GM12874 (cell line): ENCODE measurements at regions not wholly inside any gene's neighbourhood (a gene's known extent, or its start where the extent isn't known, plus 50 kb on each side); places are given as distances from the start of the nearest gene placed in this dataset.

Experiments used
- TF ChIP-seq, protein P1 (sequence below): IDR thresholded peaks from 2 replicates; pipeline ENCODE4 v1.5.1; 2011; ENCODE audit warnings: low read depth, mild to moderate bottlenecking, control low read depth, low read length, moderate library complexity; ENCODE audit not compliant: insufficient read depth

DNA sequence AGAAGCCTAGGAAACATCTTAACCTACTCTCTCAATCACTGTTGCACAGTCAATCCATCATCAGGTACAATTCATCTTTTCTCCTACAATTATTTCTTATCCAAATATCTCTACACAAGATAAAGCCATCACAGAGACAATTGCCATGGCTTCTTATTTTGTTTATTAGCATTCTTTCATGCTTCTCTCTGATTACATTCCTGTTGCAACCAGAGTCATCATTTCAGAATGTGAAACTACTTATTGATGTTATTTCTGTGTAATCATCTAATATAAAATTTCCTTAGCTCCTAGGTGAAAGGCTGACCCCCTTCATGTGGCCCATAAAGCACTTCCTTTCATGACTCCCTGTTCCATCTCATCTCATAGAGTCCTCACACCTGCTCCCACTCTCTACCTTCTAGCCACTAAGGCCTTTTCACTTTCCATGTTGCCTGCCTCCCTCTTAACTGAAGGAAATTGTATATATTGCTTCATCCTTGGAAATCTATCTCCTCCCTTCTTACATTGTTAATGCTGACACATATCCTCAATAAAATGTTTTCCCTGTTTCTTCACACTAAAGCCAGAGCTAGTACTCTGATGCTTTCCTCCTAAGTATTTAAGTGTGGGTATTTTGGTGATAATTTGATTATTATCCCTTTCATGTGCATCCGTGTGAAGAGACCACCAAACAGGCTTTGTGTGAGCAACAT lies 829.9 kb downstream of the FAT4 start:
- TF ChIP-seq, protein P1, sequence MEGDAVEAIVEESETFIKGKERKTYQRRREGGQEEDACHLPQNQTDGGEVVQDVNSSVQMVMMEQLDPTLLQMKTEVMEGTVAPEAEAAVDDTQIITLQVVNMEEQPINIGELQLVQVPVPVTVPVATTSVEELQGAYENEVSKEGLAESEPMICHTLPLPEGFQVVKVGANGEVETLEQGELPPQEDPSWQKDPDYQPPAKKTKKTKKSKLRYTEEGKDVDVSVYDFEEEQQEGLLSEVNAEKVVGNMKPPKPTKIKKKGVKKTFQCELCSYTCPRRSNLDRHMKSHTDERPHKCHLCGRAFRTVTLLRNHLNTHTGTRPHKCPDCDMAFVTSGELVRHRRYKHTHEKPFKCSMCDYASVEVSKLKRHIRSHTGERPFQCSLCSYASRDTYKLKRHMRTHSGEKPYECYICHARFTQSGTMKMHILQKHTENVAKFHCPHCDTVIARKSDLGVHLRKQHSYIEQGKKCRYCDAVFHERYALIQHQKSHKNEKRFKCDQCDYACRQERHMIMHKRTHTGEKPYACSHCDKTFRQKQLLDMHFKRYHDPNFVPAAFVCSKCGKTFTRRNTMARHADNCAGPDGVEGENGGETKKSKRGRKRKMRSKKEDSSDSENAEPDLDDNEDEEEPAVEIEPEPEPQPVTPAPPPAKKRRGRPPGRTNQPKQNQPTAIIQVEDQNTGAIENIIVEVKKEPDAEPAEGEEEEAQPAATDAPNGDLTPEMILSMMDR, result no peak

DNA sequence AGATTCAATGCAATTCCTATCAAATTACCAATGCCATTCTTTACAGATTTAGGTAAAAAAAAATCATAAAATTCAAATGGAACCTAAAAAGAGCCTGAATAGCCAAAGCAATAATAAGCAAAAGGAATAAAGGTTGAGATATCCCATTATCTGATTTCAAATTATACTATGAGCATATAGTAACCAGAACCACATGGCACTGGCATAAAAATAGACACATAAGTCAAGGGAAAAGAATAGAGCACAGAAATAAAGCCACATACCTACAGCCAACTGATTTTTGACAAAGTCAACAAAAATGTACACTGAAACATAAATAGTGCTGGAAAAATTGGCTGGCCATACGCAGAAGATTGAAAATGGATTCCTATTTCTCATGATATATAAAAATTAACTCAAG lies 853.7 kb downstream of the FAT4 start:
- TF ChIP-seq, protein P1, result no peak

DNA sequence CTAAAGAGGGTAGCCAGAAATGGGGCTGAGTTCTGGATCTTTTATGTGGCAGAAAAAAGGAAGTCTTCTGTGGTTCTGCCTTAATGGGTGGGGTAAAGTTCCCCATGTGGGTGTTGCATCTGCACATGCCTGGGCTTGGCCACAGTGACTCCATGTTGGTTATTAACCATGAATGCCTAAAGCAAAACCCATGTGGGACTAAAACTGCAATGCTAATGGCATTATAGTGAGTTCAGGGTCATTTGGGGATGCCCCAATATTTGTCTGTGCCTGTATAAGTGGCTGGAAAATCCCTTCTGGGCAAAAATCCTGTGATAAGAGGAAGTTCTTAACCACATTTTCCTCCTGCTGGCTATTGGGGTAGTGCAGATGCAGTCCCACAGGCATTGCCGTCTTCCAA lies 857.4 kb downstream of the FAT4 start:
- TF ChIP-seq, protein P1, result no peak

DNA sequence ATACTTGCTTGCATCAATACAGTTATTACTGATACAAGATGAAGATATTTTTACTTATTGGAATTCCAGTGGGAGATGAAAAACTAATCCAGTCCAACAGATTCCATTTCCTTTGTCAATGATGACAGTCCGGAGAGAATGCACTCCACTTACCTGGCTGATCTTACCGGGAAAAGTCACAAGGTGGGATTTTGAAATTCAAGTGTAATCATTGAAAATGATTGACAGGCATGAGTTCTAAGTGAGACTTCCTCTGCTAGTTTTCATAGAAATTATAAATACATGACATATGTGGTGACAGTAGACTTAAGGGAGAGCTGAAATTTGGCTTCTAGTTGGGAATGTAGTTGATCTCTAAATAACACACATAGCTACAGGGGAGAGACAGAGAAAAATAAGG lies 859.9 kb downstream of the FAT4 start:
- TF ChIP-seq, protein P1, result no peak

DNA sequence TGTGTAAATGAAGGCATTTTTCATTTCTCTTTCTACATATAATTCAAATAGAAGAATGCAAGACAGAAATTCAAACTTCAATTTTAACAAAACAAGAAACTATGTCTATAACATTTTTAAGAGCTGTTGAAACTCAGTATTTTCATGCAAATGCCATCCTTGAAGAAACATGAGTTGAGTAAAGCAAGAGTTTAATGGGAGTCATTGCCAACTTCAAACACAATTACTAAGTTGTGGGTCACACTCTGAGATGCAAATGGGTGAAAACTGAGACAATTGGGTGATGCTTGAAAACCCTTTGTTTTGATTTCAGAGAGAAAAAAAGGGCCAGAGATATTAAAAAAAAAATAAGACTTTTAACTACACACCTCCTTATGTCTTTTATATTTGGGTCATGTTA lies 865.9 kb downstream of the FAT4 start:
- TF ChIP-seq, protein P1, result no peak

DNA sequence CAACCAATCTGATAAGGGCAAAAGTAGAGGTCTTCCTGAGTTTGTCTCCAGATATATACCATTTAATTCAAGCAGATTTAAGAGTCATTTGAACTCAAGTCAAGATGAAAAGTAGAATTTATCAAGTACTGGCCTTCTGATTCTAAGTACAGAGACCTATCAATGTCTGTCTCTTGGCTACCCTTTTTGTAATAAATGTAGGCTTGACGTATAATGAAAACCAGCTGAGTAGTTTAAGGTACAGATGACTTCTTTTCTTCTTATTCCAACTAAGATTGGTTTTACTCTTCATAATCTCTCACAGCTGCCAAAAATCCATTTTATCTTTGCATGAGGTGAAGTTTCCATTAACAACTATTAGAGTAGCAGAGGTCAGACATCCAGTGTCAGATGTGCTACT lies 867.6 kb downstream of the FAT4 start:
- TF ChIP-seq, protein P1, result no peak

DNA sequence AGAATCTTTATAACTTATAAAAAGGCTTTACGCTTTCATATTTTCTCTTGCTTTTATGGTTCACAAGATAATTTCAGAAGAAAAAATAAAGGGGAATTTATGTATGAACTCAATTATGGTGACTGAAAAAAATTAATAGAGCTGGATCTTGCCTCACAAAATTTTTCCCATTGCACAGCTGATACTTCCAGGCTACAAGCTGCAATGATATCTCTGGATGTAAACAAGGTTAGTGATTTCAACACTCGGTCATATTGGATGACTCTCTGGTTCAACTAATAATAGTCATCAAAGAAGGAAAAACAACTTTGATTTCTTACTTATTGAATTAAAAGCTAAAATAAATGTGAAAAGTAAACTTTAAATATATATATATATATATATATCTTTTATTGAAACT lies 868.0 kb downstream of the FAT4 start:
- TF ChIP-seq, protein P1, result no peak
